Small intestine (tissue), 7 donors: ENCODE measurements at regions not wholly inside any gene's neighbourhood (a gene's known extent, or its start where the extent isn't known, plus 50 kb on each side); places are given as distances from the start of the nearest gene placed in this dataset.

ENCODE experiments used
- DNase-seq, 2 donors: peaks; one replicate each; pipeline versions ENCODE4 v3.0.0 to v3.0.0-alpha.2; 2013
- FAIRE-seq: peaks from 2 replicates; lab custom pipeline; 2012; peaks lifted over from hg19 to GRCh38; lab: Jason Lieb, UNC
- H3K27ac ChIP-seq, 3 donors: one replicate each; pipeline ENCODE4 v1.5.1; 2013; ENCODE audit warnings: low read length in 2 of 3, mild to moderate bottlenecking in 2 of 3, control low read depth in 1 of 3, inconsistent platforms in 1 of 3, low read depth in 1 of 3, moderate library complexity in 1 of 3
- H3K27me3 ChIP-seq, 3 donors: one replicate each; pipeline ENCODE4 v1.6.1; 2013; ENCODE audit warnings: low read length in 3 of 3, inconsistent platforms in 1 of 3; ENCODE audit not compliant: control insufficient read depth in 3 of 3, insufficient read depth in 3 of 3
- H3K36me3 ChIP-seq, 3 donors: one replicate each; pipeline ENCODE4 v1.6.1; 2013; ENCODE audit warnings: low read length in 3 of 3, inconsistent platforms in 1 of 3, low read depth in 1 of 3, mild to moderate bottlenecking in 1 of 3, moderate library complexity in 1 of 3; ENCODE audit not compliant: control insufficient read depth in 3 of 3, insufficient read depth in 2 of 3
- H3K4me1 ChIP-seq, 3 donors: one replicate each; pipeline ENCODE4 v1.6.1; 2013; ENCODE audit warnings: low read length in 2 of 3, inconsistent platforms in 1 of 3, low read depth in 1 of 3, mild to moderate bottlenecking in 1 of 3, moderate library complexity in 1 of 3; ENCODE audit not compliant: control insufficient read depth in 3 of 3, insufficient read depth in 2 of 3
- H3K4me3 ChIP-seq, 3 donors: one replicate each; pipeline ENCODE4 v1.5.1; 2013; ENCODE audit warnings: low read length in 3 of 3, control low read depth in 1 of 3, inconsistent platforms in 1 of 3, low read depth in 1 of 3, mild to moderate bottlenecking in 1 of 3, moderate library complexity in 1 of 3
- H3K9me3 ChIP-seq, 2 donors: one replicate each; pipeline ENCODE4 v1.6.1; 2013; ENCODE audit warnings: low read depth in 1 of 2, low read length in 1 of 2; ENCODE audit not compliant: control insufficient read depth in 2 of 2, insufficient read depth in 1 of 2
- WGBS, 3 donors: extraction: QIAGEN DNeasy Blood & Tissue Kit; methylation state at CpG; one replicate each; pipeline ENCODE4 v1.1.7; 2013; 5-methylcytosine and 5-hydroxymethylcytosine counted together
- donor health status: healthy with polysubstance abuse.
- donor health status: control.
- donor health status: control.
- donor health status: Bipolar disorder and iron deficiency.
- donor health status: healthy.

- FAIRE-seq (no peak), DNase-seq (no peak)
- no peak overlapping the region for H3K27ac ChIP-seq
- H3K4me3 ChIP-seq: no peak overlapping the region
- 68 to 77% (median 69%) methylated on average over 3 of the region's 3 CpGs for WGBS, 3 donors
- H3K9me3 ChIP-seq: no peaks in the 10 kb centered on the region
- no peaks in the 10 kb centered on the region for H3K4me1 ChIP-seq
- H3K27me3 ChIP-seq: no peaks in the 10 kb centered on the region
- H3K36me3 ChIP-seq: no peaks in the 10 kb centered on the region
These were observed 162.8 kb downstream of the ARRDC4 start for GRCh38 chr15:98123297-98123696.

- WGBS, 3 donors: 60 to 61% (median 61%) methylated on average over 6 of the region's 6 CpGs
- H3K27ac ChIP-seq: no peak overlapping the region
- DNase-seq: no peak
- FAIRE-seq: no peak
- no peaks in the 10 kb centered on the region for H3K4me1 ChIP-seq
- no peak overlapping the region for H3K4me3 ChIP-seq
- H3K36me3 ChIP-seq: no peaks in the 10 kb centered on the region
- no peaks in the 10 kb centered on the region for H3K27me3 ChIP-seq
- no peaks in the 10 kb centered on the region for H3K9me3 ChIP-seq
These were observed 163.3 kb downstream of the ARRDC4 start for GRCh38 chr15:98123834-98124233.

GRCh38 chr15:98124581-98124980 lies 164.1 kb downstream of the ARRDC4 start:
- Histone ChIP-seq H3K4me3 (no peak overlapping the region), H3K27ac (no peak overlapping the region), H3K9me3 (no peaks in the 10 kb centered on the region), H3K36me3 (no peaks in the 10 kb centered on the region), H3K27me3 (no peaks in the 10 kb centered on the region), H3K4me1 (no peaks in the 10 kb centered on the region)
- WGBS, 3 donors: 86 to 89% (median 86%) methylated on average over 6 of the region's 6 CpGs
- no peak for DNase-seq
- FAIRE-seq: no peak

GRCh38 chr15:98126326-98127085 lies 166.0 kb downstream of the ARRDC4 start:
- no peak for FAIRE-seq
- WGBS, 3 donors: 76 to 84% (median 80%) methylated on average over 8 of the region's 8 CpGs
- no peaks in the 10 kb centered on the region for H3K4me1 ChIP-seq

GRCh38 chr15:98127586-98127985 lies 167.1 kb downstream of the ARRDC4 start:
- WGBS, 3 donors: 39 to 56% (median 48%) methylated on average over 5 of the region's 5 CpGs
- DNase-seq (no peak), FAIRE-seq (no peak)
- H3K36me3 ChIP-seq: no peaks in the 10 kb centered on the region
- no peak overlapping the region for H3K27ac ChIP-seq
- H3K4me3 ChIP-seq: no peak overlapping the region
- H3K4me1 ChIP-seq: no peaks in the 10 kb centered on the region
- H3K9me3 ChIP-seq: no peaks in the 10 kb centered on the region
- H3K27me3 ChIP-seq: no peaks in the 10 kb centered on the region

More at GRCh38 chr15:98126326-98127085, 166.0 kb downstream of the ARRDC4 start:
- DNase-seq: no peak
- Histone ChIP-seq H3K9me3 (no peaks in the 10 kb centered on the region), H3K36me3 (no peaks in the 10 kb centered on the region), H3K4me3 (no peak overlapping the region), H3K27ac (no peak overlapping the region), H3K27me3 (no peaks in the 10 kb centered on the region)

GRCh38 chr15:98131924-98132323 lies 171.4 kb downstream of the ARRDC4 start:
- no peaks in the 10 kb centered on the region for H3K9me3 ChIP-seq
- no peaks in the 10 kb centered on the region for H3K36me3 ChIP-seq
- FAIRE-seq (no peak), DNase-seq (peak; percentile 10 to 84)
- 36 to 51% (median 39%) methylated on average over 4 of the region's 4 CpGs for WGBS, 3 donors
- H3K27ac ChIP-seq: no peak overlapping the region
- H3K27me3 ChIP-seq: no peaks in the 10 kb centered on the region
- H3K4me3 ChIP-seq: no peak overlapping the region
- no peaks in the 10 kb centered on the region for H3K4me1 ChIP-seq

- WGBS, 3 donors: 81 to 87% (median 87%) methylated on average over 7 of the region's 7 CpGs
- H3K4me3 ChIP-seq: no peak overlapping the region
These were observed 174.4 kb downstream of the ARRDC4 start for GRCh38 chr15:98134905-98135304.

GRCh38 chr15:98138910-98139309 lies 178.4 kb downstream of the ARRDC4 start:
- no peaks in the 10 kb centered on the region for H3K9me3 ChIP-seq
- DNase-seq: no peak
- H3K27me3 ChIP-seq: no peaks in the 10 kb centered on the region
- no peak overlapping the region for H3K27ac ChIP-seq
- no peak overlapping the region for H3K4me3 ChIP-seq
- no peaks in the 10 kb centered on the region for H3K36me3 ChIP-seq
- 61 to 88% (median 73%) methylated on average over 6 of the region's 6 CpGs for WGBS, 3 donors
- no peaks in the 10 kb centered on the region for H3K4me1 ChIP-seq
- no peak for FAIRE-seq

More at GRCh38 chr15:98134905-98135304, 174.4 kb downstream of the ARRDC4 start:
- Histone ChIP-seq H3K27ac (no peak overlapping the region), H3K36me3 (no peaks in the 10 kb centered on the region), H3K9me3 (no peaks in the 10 kb centered on the region), H3K27me3 (no peaks in the 10 kb centered on the region), H3K4me1 (no peaks in the 10 kb centered on the region)
- FAIRE-seq (no peak), DNase-seq (no peak)

- Histone ChIP-seq H3K27ac (no peak overlapping the region), H3K36me3 (no peaks in the 10 kb centered on the region), H3K4me1 (no peaks in the 10 kb centered on the region), H3K27me3 (no peaks in the 10 kb centered on the region), H3K4me3 (no peak overlapping the region), H3K9me3 (no peaks in the 10 kb centered on the region)
- WGBS, 3 donors: 62 to 77% (median 74%) methylated on average over 4 of the region's 4 CpGs
- no peak for FAIRE-seq
- DNase-seq: no peak
These were observed 178.8 kb downstream of the ARRDC4 start for GRCh38 chr15:98139337-98139736.
